HG02938 (cell line): ENCODE measurements at regions not wholly inside any gene's neighbourhood (a gene's known extent, or its start where the extent isn't known, plus 50 kb on each side); places are given as distances from the start of the nearest gene placed in this dataset.
"Not testable (repeated sequence)": the region's sequence is repeated elsewhere in the genome, so short reads cannot be mapped to it uniquely, and the experiment has no call there.

Experiments used
- ATAC-seq: cut with Tn5 transposase; IDR thresholded peaks from one replicate; pipeline ENCODE4 v1.9.1; 2021; ENCODE audit warnings: mild to moderate bottlenecking, moderate library complexity; ENCODE audit not compliant: unreplicated experiment

- no peak for ATAC-seq
Observed at GRCh38 chr16:86880316-86881117, 302.2 kb downstream of the FOXL1 start.

GRCh38 chr16:86881118-86881510, 302.8 kb downstream of the FOXL1 start:
- no peak for ATAC-seq

DNA sequence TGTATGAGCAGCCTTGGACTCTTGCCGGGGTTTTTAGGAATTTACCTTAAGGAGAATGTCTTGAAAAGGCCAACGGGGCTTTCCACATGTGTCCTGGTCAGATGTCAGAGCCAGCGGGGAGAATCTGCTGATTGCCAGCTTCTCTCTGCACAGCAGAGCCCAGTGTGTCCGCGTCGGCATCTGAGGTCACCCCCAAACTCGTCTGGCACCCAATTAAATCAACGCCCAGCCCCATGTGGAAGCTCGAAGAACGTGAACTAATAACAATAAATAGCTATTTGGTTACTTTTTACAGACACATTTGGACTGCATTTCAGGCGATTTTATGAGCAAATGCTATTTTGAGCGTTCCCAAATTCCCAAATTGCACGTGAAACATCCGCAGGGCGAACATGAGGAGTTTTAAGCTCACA, 303.5 kb downstream of the FOXL1 start:
- no peak for ATAC-seq

DNA sequence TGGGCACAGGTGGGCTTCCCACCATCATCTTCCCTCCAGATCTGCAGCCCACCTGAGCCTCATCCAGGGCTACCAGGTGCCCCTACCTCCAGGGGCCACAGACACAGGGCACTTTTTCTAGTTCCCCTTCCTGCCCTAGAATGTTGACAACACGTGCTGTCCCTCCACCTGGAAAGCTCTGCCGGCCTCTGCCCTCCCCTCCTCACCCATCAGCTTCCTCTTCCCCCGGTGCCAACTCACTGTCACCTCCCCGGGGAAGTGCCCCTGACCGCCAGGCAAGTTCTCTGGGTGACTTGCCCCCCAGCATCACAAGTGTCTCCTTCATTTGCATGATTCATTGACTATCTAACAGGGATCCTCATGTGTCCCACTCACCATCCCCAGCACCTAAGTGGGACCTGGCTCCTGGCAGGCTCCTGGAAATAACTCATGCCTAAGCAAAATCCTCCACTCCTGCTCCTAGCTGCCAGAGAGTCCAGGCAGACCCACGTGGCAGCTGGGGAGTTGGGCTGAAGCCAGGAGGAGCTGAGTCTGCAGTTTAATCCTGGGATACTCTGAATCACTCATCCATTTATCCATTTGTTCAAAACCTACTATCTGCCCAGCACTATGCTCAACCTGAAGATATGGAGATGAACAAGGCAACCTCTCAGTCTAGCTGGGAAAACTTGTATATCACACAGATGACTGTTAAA, 304.4 kb downstream of the FOXL1 start:
- no peak for ATAC-seq

DNA sequence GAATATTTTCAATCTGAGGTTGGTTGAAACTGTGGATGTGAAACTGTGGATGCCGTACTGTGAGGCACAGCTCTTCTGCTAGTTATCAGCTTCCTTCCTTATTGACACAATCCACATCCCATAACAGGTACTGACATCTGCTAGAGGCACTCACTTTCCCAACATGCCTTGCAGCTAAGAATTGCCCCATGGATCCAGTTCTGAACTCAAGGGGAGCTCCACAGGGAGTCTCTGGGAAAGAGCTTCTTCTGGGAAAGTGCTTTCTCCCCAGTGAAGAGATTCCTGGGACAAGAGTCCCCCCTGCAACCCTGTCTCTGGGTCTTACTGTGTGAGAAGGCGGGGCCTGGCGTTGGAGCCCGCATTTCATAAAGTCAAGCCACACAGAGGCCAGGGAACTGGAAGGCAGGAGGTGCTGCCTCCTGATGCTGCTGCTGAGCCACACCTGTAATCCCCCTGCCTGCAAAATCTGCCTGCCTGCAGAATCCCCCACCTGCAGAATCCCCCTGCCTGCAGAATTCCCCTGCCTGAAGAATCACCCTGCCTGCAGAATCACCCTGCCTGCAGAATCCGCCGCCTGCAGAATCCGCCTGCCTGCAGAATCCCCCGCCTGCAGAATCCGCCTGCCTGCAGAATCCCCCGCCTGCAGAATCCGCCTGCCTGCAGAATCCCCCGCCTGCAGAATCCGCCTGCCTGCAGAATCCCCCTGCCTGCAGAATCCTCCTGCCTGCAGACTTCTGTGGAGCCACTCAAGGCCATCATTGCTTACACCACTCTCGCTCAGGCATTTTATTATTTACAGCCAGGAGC, 305.4 kb downstream of the FOXL1 start:
- ATAC-seq = no peak

GRCh38 chr16:86884390-86884650, 306.0 kb downstream of the FOXL1 start:
- no peak for ATAC-seq

GRCh38 chr16:86885139-86885538, 306.8 kb downstream of the FOXL1 start:
- ATAC-seq = no peak

DNA sequence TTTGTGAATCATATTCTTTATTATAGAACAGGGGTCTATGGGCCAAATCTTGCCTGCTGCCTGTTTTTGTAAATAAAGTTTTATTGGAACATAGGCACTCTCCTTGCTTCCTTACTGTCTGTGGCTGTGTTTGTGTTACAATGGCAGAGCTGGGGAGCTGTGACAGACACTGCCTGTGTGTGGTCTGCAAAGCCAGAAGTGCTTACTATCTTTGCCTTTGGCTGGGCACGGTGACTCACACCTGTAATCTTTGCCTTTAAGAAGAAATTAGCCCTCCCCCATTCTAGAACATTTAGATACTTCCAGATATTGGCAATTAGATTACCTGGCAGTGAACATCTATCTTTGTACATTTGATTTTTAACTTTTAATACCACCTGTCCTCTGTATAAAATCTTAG, 308.3 kb downstream of the FOXL1 start:
- no peak for ATAC-seq

DNA sequence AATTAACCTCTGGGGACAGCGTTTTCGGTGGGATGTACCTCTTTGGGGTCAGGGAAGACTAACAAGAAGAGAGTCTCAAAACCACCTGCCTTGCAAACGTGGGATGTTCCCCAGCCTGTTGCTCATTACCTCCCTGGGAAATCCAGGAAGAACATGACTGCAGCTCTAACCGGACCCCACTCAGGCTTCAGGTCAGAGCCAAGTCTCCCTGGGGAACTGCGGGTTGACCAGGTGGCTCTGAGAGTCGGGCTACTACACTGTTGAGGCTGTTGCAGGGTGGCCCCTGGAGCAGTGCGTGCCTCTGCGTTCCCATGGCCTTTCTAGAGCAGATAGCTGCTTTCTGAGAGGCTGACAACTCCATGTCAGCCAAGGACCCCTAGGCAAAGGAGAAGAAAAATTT, 309.1 kb downstream of the FOXL1 start:
- ATAC-seq = no peak

- ATAC-seq = no peak
Observed at GRCh38 chr16:86888231-86889053, 310.1 kb downstream of the FOXL1 start.

DNA sequence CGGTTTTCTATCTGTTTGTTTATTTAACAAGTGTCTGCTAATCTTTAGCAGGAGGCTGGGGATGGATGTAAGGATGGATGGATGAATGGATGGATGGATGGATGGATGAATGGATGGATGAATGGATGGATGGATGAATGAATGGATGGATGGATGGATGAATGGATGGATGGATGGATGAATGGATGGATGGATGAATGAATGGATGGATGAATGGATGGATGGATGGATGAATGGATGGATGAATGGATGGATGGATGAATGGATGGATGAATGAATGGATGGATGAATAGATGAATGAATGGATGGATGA, 310.7 kb downstream of the FOXL1 start:
- ATAC-seq = not testable (repeated sequence)

- no peak for ATAC-seq
Observed at GRCh38 chr16:86889974-86890373, 311.6 kb downstream of the FOXL1 start.

- ATAC-seq = no peak
Observed at GRCh38 chr16:86891121-86891520, 312.8 kb downstream of the FOXL1 start.

- no peak for ATAC-seq
Observed at GRCh38 chr16:86891631-86892030, 313.3 kb downstream of the FOXL1 start.

DNA sequence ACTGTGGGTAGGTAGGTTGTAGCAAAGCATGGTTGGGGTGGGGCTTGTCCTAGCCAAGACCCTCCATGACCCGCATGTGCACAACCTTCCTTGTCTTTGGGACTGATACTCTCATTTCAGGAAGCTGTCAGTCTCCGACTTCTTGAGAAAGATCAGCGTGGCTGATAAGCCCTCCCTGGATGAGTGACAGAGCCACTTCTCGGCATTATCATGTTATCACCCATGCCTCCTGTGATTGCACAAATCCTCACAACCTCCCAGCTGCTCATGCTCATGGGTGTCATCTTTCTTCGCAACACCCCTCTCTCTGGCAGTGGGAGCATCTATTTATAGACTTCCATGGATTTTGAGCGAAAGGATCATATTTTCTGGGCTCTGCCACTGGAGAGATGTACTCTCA, 314.2 kb downstream of the FOXL1 start:
- ATAC-seq = no peak

DNA sequence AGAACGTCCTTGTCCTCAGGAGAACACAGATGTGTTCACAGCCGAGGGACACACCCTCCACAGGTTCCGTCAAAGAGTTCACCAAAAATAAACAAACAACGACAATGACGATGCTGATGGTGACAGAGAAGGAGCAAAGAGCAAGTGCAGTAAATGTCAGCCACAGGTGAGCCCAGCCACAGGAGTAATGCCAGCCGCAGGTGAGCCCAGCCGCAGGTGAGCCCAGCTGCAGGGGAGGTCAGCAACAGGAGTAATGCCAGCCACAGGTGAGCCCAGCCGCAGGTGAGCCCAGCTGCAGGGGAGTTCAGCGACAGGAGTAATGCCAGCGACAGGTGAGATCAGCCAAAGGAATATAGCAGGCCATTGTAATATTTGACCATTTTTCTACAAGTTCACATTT, 315.2 kb downstream of the FOXL1 start:
- no peak for ATAC-seq

- no peak for ATAC-seq
Observed at GRCh38 chr16:86894029-86894567, 315.7 kb downstream of the FOXL1 start.

DNA sequence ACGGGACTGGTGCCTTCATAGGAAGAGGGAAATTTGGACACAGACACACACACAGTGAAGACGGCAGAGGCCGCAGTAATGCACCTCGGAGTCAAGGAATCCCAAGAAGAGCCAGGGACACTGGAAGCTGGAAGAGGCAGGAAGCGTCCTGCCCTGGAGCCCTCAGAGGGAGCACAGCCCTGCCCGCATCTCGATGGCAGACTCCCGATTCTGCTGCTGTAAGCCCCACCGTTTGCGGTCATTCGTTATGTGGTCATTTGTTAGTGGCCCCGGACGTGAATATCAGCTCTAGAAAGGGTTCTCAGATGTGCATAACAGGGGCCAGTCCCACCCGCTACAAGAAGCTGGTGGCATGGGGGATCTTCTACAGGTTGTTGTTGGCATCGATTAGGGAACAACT, 316.6 kb downstream of the FOXL1 start:
- no peak for ATAC-seq

DNA sequence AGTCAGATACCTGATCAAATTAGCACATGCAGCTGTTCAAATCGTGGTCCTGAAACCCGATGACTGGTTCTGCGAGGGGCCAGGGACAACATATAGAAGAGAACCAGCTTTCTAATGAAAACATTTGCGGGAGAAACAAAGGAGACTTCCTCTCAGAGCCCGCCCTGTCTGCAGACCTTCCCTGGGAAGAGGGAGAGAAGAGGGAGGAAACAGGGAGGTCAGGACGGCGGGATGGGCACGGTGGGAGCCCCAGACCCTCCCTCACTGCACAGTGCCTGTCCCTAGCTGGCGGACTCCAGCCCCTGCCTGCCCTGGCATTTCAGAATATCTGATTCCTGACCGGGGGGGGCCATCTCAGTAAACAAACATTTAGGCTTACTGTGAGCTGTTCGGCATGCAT, 317.3 kb downstream of the FOXL1 start:
- no peak for ATAC-seq

DNA sequence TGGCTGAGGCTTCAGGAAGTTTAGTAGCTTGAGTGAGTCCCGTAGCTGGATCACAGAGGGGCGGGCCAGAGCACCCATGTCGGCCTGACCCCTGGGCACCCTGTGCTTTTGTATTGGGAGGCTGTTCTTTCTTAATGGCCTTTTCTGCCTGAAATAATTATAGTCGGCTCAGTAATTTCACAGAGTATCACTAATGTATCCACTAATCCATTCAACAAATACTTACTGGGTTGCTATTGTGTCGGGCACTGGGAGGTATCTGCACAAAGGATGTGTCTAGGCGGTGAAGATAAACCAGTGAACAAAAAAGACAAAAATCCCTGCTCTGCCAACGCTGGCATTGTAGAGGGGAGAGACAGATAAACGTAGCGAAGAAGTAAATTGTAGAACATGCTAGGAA, 318.6 kb downstream of the FOXL1 start:
- no peak for ATAC-seq

- no peak for ATAC-seq
Observed at GRCh38 chr16:86897486-86897885, 319.1 kb downstream of the FOXL1 start.
